ENCODE measurements at regions not wholly inside any gene's neighbourhood (a gene's known extent, or its start where the extent isn't known, plus 50 kb on each side); places are given as distances from the start of the nearest gene placed in this dataset.

DNA sequence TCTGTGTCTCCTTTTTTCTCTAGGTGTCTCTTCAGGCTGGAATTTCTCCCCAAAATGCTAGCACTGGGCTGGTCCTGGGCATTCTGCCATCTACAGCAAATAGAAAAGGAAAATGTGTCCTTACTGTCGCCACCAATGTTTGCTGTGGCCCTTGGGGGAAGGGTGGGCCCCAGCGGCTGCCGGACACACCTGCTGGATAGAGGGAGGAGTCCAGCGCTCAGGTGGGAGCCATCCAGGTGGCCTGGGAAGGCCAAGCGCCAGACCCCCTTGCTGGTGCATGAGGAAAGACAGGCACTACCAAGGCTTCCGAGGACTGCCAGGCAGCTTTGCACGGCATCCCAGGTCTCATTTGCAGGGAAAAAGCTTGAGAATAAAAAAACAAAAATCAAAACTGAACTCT is 147.7 kb upstream of the GATA6 start:
- no peak overlapping the region for H2BK5ac ChIP-seq (ENCODE audit: low read depth, low read length, poor library complexity, severe bottlenecking)
- 80% methylated on average over 2 of the region's 7 CpGs; no CpG with 5 or more reads in 1 of the 2 experiments for WGBS, 2 experiments (ENCODE audit: extremely low coverage in 2 of 2, insufficient read length in 1 of 2)
- H3K4me2 ChIP-seq (ENCODE audit: low read depth, low read length): no peak overlapping the region
- no peak overlapping the region for H4K8ac ChIP-seq (ENCODE audit: low read depth in 2 of 2, low read length in 2 of 2)
- H2AFZ ChIP-seq (replicated peaks; ENCODE audit: low read length, poor library complexity): peak overlapping the region; percentile 3
- ChIA-PET CTCF (no interaction called here), POLR2A (ENCODE audit: unreplicated experiment) (no interaction called here)
- H3K23ac ChIP-seq (ENCODE audit: low read depth, low read length): no peak overlapping the region
- TF ChIP-seq, protein P1, sequence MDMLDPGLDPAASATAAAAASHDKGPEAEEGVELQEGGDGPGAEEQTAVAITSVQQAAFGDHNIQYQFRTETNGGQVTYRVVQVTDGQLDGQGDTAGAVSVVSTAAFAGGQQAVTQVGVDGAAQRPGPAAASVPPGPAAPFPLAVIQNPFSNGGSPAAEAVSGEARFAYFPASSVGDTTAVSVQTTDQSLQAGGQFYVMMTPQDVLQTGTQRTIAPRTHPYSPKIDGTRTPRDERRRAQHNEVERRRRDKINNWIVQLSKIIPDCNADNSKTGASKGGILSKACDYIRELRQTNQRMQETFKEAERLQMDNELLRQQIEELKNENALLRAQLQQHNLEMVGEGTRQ (IDR thresholded peaks at IDR 0.05; ENCODE audit: low read depth, low read length): no peak
- TF ChIP-seq MAFK (IDR thresholded peaks at IDR 0.05; ENCODE audit: low read depth, low read length): no peak
- no peak for TF ChIP-seq RFX5 (IDR thresholded peaks at IDR 0.05; ENCODE audit: low read depth, low read length)
- no peak for TF ChIP-seq FOS (IDR thresholded peaks at IDR 0.05; ENCODE audit: low read depth, low read length)
- TF ChIP-seq, protein P2, sequence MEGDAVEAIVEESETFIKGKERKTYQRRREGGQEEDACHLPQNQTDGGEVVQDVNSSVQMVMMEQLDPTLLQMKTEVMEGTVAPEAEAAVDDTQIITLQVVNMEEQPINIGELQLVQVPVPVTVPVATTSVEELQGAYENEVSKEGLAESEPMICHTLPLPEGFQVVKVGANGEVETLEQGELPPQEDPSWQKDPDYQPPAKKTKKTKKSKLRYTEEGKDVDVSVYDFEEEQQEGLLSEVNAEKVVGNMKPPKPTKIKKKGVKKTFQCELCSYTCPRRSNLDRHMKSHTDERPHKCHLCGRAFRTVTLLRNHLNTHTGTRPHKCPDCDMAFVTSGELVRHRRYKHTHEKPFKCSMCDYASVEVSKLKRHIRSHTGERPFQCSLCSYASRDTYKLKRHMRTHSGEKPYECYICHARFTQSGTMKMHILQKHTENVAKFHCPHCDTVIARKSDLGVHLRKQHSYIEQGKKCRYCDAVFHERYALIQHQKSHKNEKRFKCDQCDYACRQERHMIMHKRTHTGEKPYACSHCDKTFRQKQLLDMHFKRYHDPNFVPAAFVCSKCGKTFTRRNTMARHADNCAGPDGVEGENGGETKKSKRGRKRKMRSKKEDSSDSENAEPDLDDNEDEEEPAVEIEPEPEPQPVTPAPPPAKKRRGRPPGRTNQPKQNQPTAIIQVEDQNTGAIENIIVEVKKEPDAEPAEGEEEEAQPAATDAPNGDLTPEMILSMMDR (conservative IDR thresholded peaks at IDR 0.05; ENCODE audit: low read depth, low read length): no peak
- TF ChIP-seq POLR2A (IDR thresholded peaks at IDR 0.05; ENCODE audit: low read depth, low read length): no peak
- TF ChIP-seq MXI1 (IDR thresholded peaks at IDR 0.05; ENCODE audit: borderline replicate concordance, low read depth, low read length): no peak
- no peak for TF ChIP-seq CEBPB (IDR thresholded peaks at IDR 0.05; ENCODE audit: low read depth, low read length)
- H2AK5ac ChIP-seq (ENCODE audit: low read depth, low read length): no peak overlapping the region
- no peak overlapping the region for H3K4ac ChIP-seq (ENCODE audit: low read depth, low read length)
- no peak overlapping the region for H3K18ac ChIP-seq (ENCODE audit: low read depth, low read length)
- no peak overlapping the region for H4K5ac ChIP-seq (ENCODE audit: low read depth, low read length)
- DNase-seq (no peak), ATAC-seq (ENCODE audit: low read depth) (no peak)
- no peaks in the 10 kb centered on the region for H3K36me3 ChIP-seq (ENCODE audit: control insufficient read depth, insufficient read depth, low read length)
- no peaks in the 10 kb centered on the region for H3K9me1 ChIP-seq (ENCODE audit: insufficient read depth, low read length)
- H2BK20ac ChIP-seq (ENCODE audit: low read depth, low read length): no peak overlapping the region
- no peak overlapping the region for H2BK15ac ChIP-seq (ENCODE audit: low read depth, low read length)
- intact Hi-C loops (cut with micrococcal nuclease): no loop called here
- H3K14ac ChIP-seq (replicated peaks; ENCODE audit: low read depth, low read length): no peak overlapping the region
- no peak overlapping the region for H2BK120ac ChIP-seq (ENCODE audit: low read depth, low read length)
- no peak overlapping the region for H2AK9ac ChIP-seq (replicated peaks; ENCODE audit: low read depth, low read length, poor library complexity)
- no peak overlapping the region for H3K4me3 ChIP-seq (ENCODE audit: insufficient read depth, low read depth, low read length)
- H3K27ac ChIP-seq (ENCODE audit: insufficient read depth, low read length): no peak overlapping the region
- peaks cover 3% of the 10 kb centered on the region; the same call in 1 of the 2 replicates for H3K27me3 ChIP-seq (ENCODE audit: control insufficient read depth, insufficient read depth, low read length)
- no peak overlapping the region for H3K9ac ChIP-seq (ENCODE audit: low read depth, low read length)
- no peaks in the 10 kb centered on the region for H3K4me1 ChIP-seq (ENCODE audit: control insufficient read depth, insufficient read depth, low read length)
- H3K56ac ChIP-seq (ENCODE audit: extremely low read depth, insufficient read depth, low read length): no peak overlapping the region
- no peaks in the 10 kb centered on the region for H4K20me1 ChIP-seq (ENCODE audit: insufficient read depth, low read length)
- no peaks in the 10 kb centered on the region for H3K9me3 ChIP-seq (ENCODE audit: control insufficient read depth, insufficient read depth, low read length)
- in situ Hi-C loops (cut with MboI; ENCODE audit: low sequenced_read_pairs): loop anchor here (10.0 kb wide), 1 partner anchor 57 kb away; no protein-coding TSS in a partner anchor
- no peak overlapping the region for H4K91ac ChIP-seq (ENCODE audit: insufficient read depth, low read depth, low read length)
- BruUV-seq (replicated peaks): no TSS peak
- H3K79me1 ChIP-seq (ENCODE audit: low read depth in 1 of 2, low read length in 2 of 2): no peaks in the 10 kb centered on the region
- dilution Hi-C loops (cut with HindIII; ENCODE audit: low sequenced_read_pairs, unreplicated experiment): no loop called here

Data from IMR-90 (cell line).